IMR-90 (cell line): ENCODE measurements at regions not wholly inside any gene's neighbourhood (a gene's known extent, or its start where the extent isn't known, plus 50 kb on each side); places are given as distances from the start of the nearest gene placed in this dataset.

ENCODE experiments used
- ATAC-seq: fragments of 200-7000 bp; cut with Tn5 transposase; 2 replicates; pipeline ENCODE4 v1.9.1; 2020; ENCODE audit warnings: low read depth, mild to moderate bottlenecking, moderate library complexity
- BruUV-seq: library from RNA; stranded (reverse); fragments of 400-500 nt; replicated peaks from 2 replicates; lab custom pipeline; 2021; lab: Mats Ljungman, UMichigan
- CTCF ChIA-PET: fragments of 300-600 bp; formaldehyde crosslinking; extraction: SDS; loops from one replicate; lab custom pipeline; 2021; ENCODE audit warnings: antibody characterized with exemption; lab: Yijun Ruan, JAX
- POLR2A ChIA-PET: fragments of 300-600 bp; sonication (Branson Sonifier 250); formaldehyde crosslinking; loops from one replicate; lab custom pipeline; 2022; ENCODE audit warnings: antibody characterized with exemption; ENCODE audit not compliant: unreplicated experiment; lab: Charles Lee
- DNase-seq: peaks from one replicate; pipeline ENCODE4 v3.0.0; 2013
- H2AFZ ChIP-seq: replicated peaks from 2 replicates; pipeline ENCODE3; 2013; ENCODE audit warnings: low read length, mild to moderate bottlenecking; ENCODE audit not compliant: poor library complexity
- H2AK5ac ChIP-seq: 2 replicates; pipeline ENCODE4 v1.6.1; 2013; ENCODE audit warnings: low read depth, low read length, inconsistent platforms
- H2AK9ac ChIP-seq: replicated peaks from 2 replicates; pipeline ENCODE3; 2013; ENCODE audit warnings: mild to moderate bottlenecking, low read depth, low read length, moderate library complexity; ENCODE audit not compliant: poor library complexity
- H2BK120ac ChIP-seq: 2 replicates; pipeline ENCODE4 v1.6.1; 2013; ENCODE audit warnings: low read depth, low read length, inconsistent platforms
- H2BK15ac ChIP-seq: 3 replicates; pipeline ENCODE4 v1.6.1; 2013; ENCODE audit warnings: low read depth, low read length, inconsistent platforms
- H2BK20ac ChIP-seq: 2 replicates; pipeline ENCODE4 v1.6.1; 2013; ENCODE audit warnings: low read depth, mild to moderate bottlenecking, inconsistent platforms, low read length, moderate library complexity
- H2BK5ac ChIP-seq: 2 replicates; pipeline ENCODE4 v1.6.1; 2013; ENCODE audit warnings: mild to moderate bottlenecking, low read depth, low read length, inconsistent platforms; ENCODE audit not compliant: poor library complexity, severe bottlenecking
- H3K14ac ChIP-seq: replicated peaks from 2 replicates; pipeline ENCODE4 v1.6.1; 2013; ENCODE audit warnings: low read depth, low read length, inconsistent platforms
- H3K18ac ChIP-seq: 2 replicates; pipeline ENCODE4 v1.6.1; 2013; ENCODE audit warnings: low read depth, low read length, control low read depth
- H3K23ac ChIP-seq: 2 replicates; pipeline ENCODE4 v1.6.1; 2013; ENCODE audit warnings: low read depth, low read length, inconsistent platforms
- H3K27ac ChIP-seq: 2 replicates; pipeline ENCODE4 v1.5.1; 2013; ENCODE audit warnings: mild to moderate bottlenecking, control low read depth, low read length; ENCODE audit not compliant: insufficient read depth
- H3K27me3 ChIP-seq: 2 replicates; pipeline ENCODE4 v1.6.1; 2013; ENCODE audit warnings: low read length; ENCODE audit not compliant: control insufficient read depth, insufficient read depth
- H3K36me3 ChIP-seq: 2 replicates; pipeline ENCODE4 v1.6.1; 2013; ENCODE audit warnings: low read length, mixed read lengths; ENCODE audit not compliant: control insufficient read depth, insufficient read depth
- H3K4ac ChIP-seq: 2 replicates; pipeline ENCODE4 v1.6.1; 2013; ENCODE audit warnings: low read depth, low read length, inconsistent platforms
- H3K4me1 ChIP-seq: 2 replicates; pipeline ENCODE4 v1.6.1; 2013; ENCODE audit warnings: low read length, mixed read lengths; ENCODE audit not compliant: control insufficient read depth, insufficient read depth
- H3K4me2 ChIP-seq: 2 replicates; pipeline ENCODE4 v1.6.1; 2013; ENCODE audit warnings: low read depth, mild to moderate bottlenecking, control low read depth, low read length, moderate library complexity
- H3K4me3 ChIP-seq: 2 replicates; pipeline ENCODE4 v1.5.1; 2013; ENCODE audit warnings: low read depth, mild to moderate bottlenecking, control low read depth, low read length, moderate library complexity; ENCODE audit not compliant: insufficient read depth
- H3K56ac ChIP-seq: 2 replicates; pipeline ENCODE4 v1.6.1; 2013; ENCODE audit warnings: low read length, inconsistent platforms; ENCODE audit not compliant: insufficient read depth; ENCODE audit errors: extremely low read depth
- H3K79me1 ChIP-seq, 2 experiments: 2 replicates each; pipeline ENCODE4 v1.6.1; 2013; ENCODE audit warnings: low read length in 2 of 2, inconsistent platforms in 1 of 2, low read depth in 1 of 2
- H3K9ac ChIP-seq: 2 replicates; pipeline ENCODE4 v1.6.1; 2013; ENCODE audit warnings: low read depth, low read length, control low read depth
- H3K9me1 ChIP-seq: 2 replicates; pipeline ENCODE4 v1.6.1; 2013; ENCODE audit warnings: low read length, inconsistent platforms; ENCODE audit not compliant: insufficient read depth
- H3K9me3 ChIP-seq: 2 replicates; pipeline ENCODE4 v1.6.1; 2013; ENCODE audit warnings: low read length; ENCODE audit not compliant: control insufficient read depth, insufficient read depth
- H4K20me1 ChIP-seq: 2 replicates; pipeline ENCODE4 v1.6.1; 2013; ENCODE audit warnings: low read length, inconsistent platforms; ENCODE audit not compliant: insufficient read depth
- H4K5ac ChIP-seq: 2 replicates; pipeline ENCODE4 v1.6.1; 2013; ENCODE audit warnings: mild to moderate bottlenecking, low read depth, low read length, control low read depth
- H4K8ac ChIP-seq, 2 experiments: 2 replicates each; pipeline ENCODE4 v1.6.1; 2013; ENCODE audit warnings: low read depth in 2 of 2, low read length in 2 of 2, control low read depth in 1 of 2, inconsistent platforms in 1 of 2
- H4K91ac ChIP-seq: 2 replicates; pipeline ENCODE4 v1.6.1; 2013; ENCODE audit warnings: low read depth, low read length, inconsistent platforms; ENCODE audit not compliant: insufficient read depth
- BHLHE40 ChIP-seq: fragments of 150-350 bp; IDR thresholded peaks from 2 replicates; pipeline ENCODE4 v1.6.1; 2016; ENCODE audit warnings: mild to moderate bottlenecking, low read depth, low read length
- CEBPB ChIP-seq: IDR thresholded peaks from 2 replicates; pipeline ENCODE4 v1.6.1; 2012; ENCODE audit warnings: low read depth, low read length, improper control_type of control experiment
- CHD1 ChIP-seq: IDR thresholded peaks from 2 replicates; pipeline ENCODE4 v1.6.1; 2012; ENCODE audit warnings: low read depth, low read length, improper control_type of control experiment
- CTCF ChIP-seq: conservative IDR thresholded peaks from 2 replicates; pipeline ENCODE4 v1.5.1; 2012; ENCODE audit warnings: mild to moderate bottlenecking, low read depth, low read length, improper control_type of control experiment
- ELK1 ChIP-seq: fragments of 150-350 bp; IDR thresholded peaks from 2 replicates; pipeline ENCODE4 v1.6.1; 2016; ENCODE audit warnings: low read depth, mild to moderate bottlenecking, low read length, moderate library complexity, borderline replicate concordance
- FOS ChIP-seq: fragments of 150-350 bp; IDR thresholded peaks from 2 replicates; pipeline ENCODE4 v1.6.1; 2016; ENCODE audit warnings: low read depth, low read length
- MAFK ChIP-seq: IDR thresholded peaks from 2 replicates; pipeline ENCODE4 v1.6.1; 2012; ENCODE audit warnings: low read depth, low read length, improper control_type of control experiment
- MAZ ChIP-seq: IDR thresholded peaks from 2 replicates; pipeline ENCODE4 v1.6.1; 2012; ENCODE audit warnings: low read depth, mild to moderate bottlenecking, low read length, improper control_type of control experiment, moderate library complexity, borderline replicate concordance
- MXI1 ChIP-seq: IDR thresholded peaks from 2 replicates; pipeline ENCODE4 v1.6.1; 2012; ENCODE audit warnings: low read depth, mild to moderate bottlenecking, low read length, moderate library complexity, borderline replicate concordance
- NFE2L2 ChIP-seq: fragments of 150-350 bp; IDR thresholded peaks from 2 replicates; pipeline ENCODE4 v1.6.1; 2016; ENCODE audit warnings: low read depth, mild to moderate bottlenecking, low read length
- POLR2A ChIP-seq: IDR thresholded peaks from 2 replicates; pipeline ENCODE4 v1.6.1; 2012; ENCODE audit warnings: mild to moderate bottlenecking, low read depth, low read length
- RAD21 ChIP-seq: IDR thresholded peaks from 2 replicates; pipeline ENCODE4 v1.6.1; 2012; ENCODE audit warnings: low read length, improper control_type of control experiment
- RCOR1 ChIP-seq: IDR thresholded peaks from 2 replicates; pipeline ENCODE4 v1.6.1; 2012; ENCODE audit warnings: mild to moderate bottlenecking, low read length, improper control_type of control experiment; ENCODE audit not compliant: insufficient replicate concordance
- RFX5 ChIP-seq: IDR thresholded peaks from 2 replicates; pipeline ENCODE4 v1.8.0; 2012; ENCODE audit warnings: low read depth, mild to moderate bottlenecking, low read length, moderate library complexity
- SMC3 ChIP-seq: fragments of 150-350 bp; IDR thresholded peaks from 2 replicates; pipeline ENCODE4 v1.6.1; 2016; ENCODE audit warnings: low read depth, mild to moderate bottlenecking, antibody characterized with exemption, low read length, moderate library complexity
- WGBS, 2 experiments: methylation state at CpG; one replicate each; pipeline versions ENCODE4 v1.1.5 to v1.1.7; 2013; ENCODE audit warnings: missing lambda C conversion rate in 2 of 2; ENCODE audit not compliant: insufficient read length in 1 of 2; ENCODE audit errors: extremely low coverage in 2 of 2; 5-methylcytosine and 5-hydroxymethylcytosine counted together
- dilution Hi-C: fragments of 300-500 bp; cut with HindIII; formaldehyde crosslinking; loops from one replicate; pipeline ENCODE4 v1.14.3; 2018; ENCODE audit warnings: low sequenced_read_pairs; ENCODE audit not compliant: unreplicated experiment
- in situ Hi-C: fragments of 300-500 bp; cut with MboI; formaldehyde crosslinking; loops from 3 replicates; pipeline ENCODE4 v1.14.3; 2019; ENCODE audit warnings: low sequenced_read_pairs, inconsistent platforms, mixed read lengths
- intact Hi-C: fragments of 100-400 bp; cut with micrococcal nuclease; formaldehyde crosslinking; loops from 2 replicates; pipeline ENCODE4 v1.10.0; 2022
- TF ChIP-seq, protein P1 (sequence below): fragments of 150-350 bp; IDR thresholded peaks from 2 replicates; pipeline ENCODE4 v1.6.1; 2017; ENCODE audit warnings: mild to moderate bottlenecking, antibody characterized with exemption, low read length, low read depth

- H3K9ac ChIP-seq = no peak overlapping the region
- H3K9me3 ChIP-seq = no peaks in the 10 kb centered on the region
- no peak overlapping the region for H2BK20ac ChIP-seq
- no peak overlapping the region for H3K4ac ChIP-seq
- H3K4me3 ChIP-seq = no peak overlapping the region
- no peak overlapping the region for H4K91ac ChIP-seq
- ATAC-seq (no peak), DNase-seq (no peak)
- intact Hi-C loops (no loop called here), dilution Hi-C loops (no loop called here), in situ Hi-C loops (no loop called here)
- H2AFZ ChIP-seq = no peak overlapping the region
- no peaks in the 10 kb centered on the region for H4K20me1 ChIP-seq
- H3K56ac ChIP-seq = no peak overlapping the region
- no peak overlapping the region for H4K8ac ChIP-seq
- H3K27me3 ChIP-seq = no peaks in the 10 kb centered on the region
- CTCF ChIA-PET = no interaction called here
- no CpG with 5 or more reads among the region's 1 CpG for WGBS, 2 experiments
- H3K14ac ChIP-seq = no peak overlapping the region
- no peaks in the 10 kb centered on the region for H3K4me1 ChIP-seq
- BruUV-seq = no TSS peak
- H3K23ac ChIP-seq = no peak overlapping the region
- H3K27ac ChIP-seq = no peak overlapping the region
- no peak overlapping the region for H2BK15ac ChIP-seq
- H2BK5ac ChIP-seq = no peak overlapping the region
- TF ChIP-seq POLR2A (no peak), SMC3 (no peak), NFE2L2 (no peak), MAFK (no peak), MXI1 (no peak), RCOR1 (no peak), CTCF (no peak), BHLHE40 (no peak), RFX5 (no peak), CEBPB (no peak), FOS (no peak), RAD21 (no peak), CHD1 (no peak), ELK1 (no peak), MAZ (no peak)
- TF ChIP-seq, protein P1, sequence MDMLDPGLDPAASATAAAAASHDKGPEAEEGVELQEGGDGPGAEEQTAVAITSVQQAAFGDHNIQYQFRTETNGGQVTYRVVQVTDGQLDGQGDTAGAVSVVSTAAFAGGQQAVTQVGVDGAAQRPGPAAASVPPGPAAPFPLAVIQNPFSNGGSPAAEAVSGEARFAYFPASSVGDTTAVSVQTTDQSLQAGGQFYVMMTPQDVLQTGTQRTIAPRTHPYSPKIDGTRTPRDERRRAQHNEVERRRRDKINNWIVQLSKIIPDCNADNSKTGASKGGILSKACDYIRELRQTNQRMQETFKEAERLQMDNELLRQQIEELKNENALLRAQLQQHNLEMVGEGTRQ = no peak
- no peaks in the 10 kb centered on the region for H3K9me1 ChIP-seq
- no peak overlapping the region for H2BK120ac ChIP-seq
- no peaks in the 10 kb centered on the region for H3K36me3 ChIP-seq
- no peaks in the 10 kb centered on the region for H3K79me1 ChIP-seq
- H3K18ac ChIP-seq = no peak overlapping the region
- H3K4me2 ChIP-seq = no peak overlapping the region
- no peak overlapping the region for H4K5ac ChIP-seq
- H2AK5ac ChIP-seq = no peak overlapping the region
- no peak overlapping the region for H2AK9ac ChIP-seq
- POLR2A ChIA-PET = no interaction called here
Measured at GRCh38 chr12:43158126-43158525, 393.9 kb downstream of the ADAMTS20 start.
